NCI-H2107 treated with DMSO at 0.1 percent for 48 hours (cell line): ENCODE measurements at regions not wholly inside any gene's neighbourhood (a gene's known extent, or its start where the extent isn't known, plus 50 kb on each side); places are given as distances from the start of the nearest gene placed in this dataset.
"Not testable (repeated sequence)": the region's sequence is repeated elsewhere in the genome, so short reads cannot be mapped to it uniquely, and the experiment has no call there.

ENCODE experiments used
- DNase-seq: peaks from one replicate; lab custom pipeline; 2025; ENCODE audit not compliant: unreplicated experiment; lab: John Stamatoyannopoulos, UW

- DNase-seq, result no peak
Observed at GRCh38 chr2:116917196-116917595, 897.3 kb upstream of the DDX18 start.

- DNase-seq, result no peak
Observed at GRCh38 chr2:116918574-116918973, 895.9 kb upstream of the DDX18 start.

- no peak for DNase-seq
Observed at GRCh38 chr2:116922414-116922813, 892.1 kb upstream of the DDX18 start.

GRCh38 chr2:116924509-116924908 lies 890.0 kb upstream of the DDX18 start:
- no peak for DNase-seq

- no peak for DNase-seq
Observed at GRCh38 chr2:116935097-116935814, 879.2 kb upstream of the DDX18 start.

GRCh38 chr2:116948258-116948657 lies 866.2 kb upstream of the DDX18 start:
- DNase-seq, result no peak

- DNase-seq, result no peak
Observed at GRCh38 chr2:116949249-116949648, 865.2 kb upstream of the DDX18 start.

- no peak for DNase-seq
Observed at GRCh38 chr2:116952254-116952653, 862.2 kb upstream of the DDX18 start.

GRCh38 chr2:116955646-116956045 lies 858.8 kb upstream of the DDX18 start:
- no peak for DNase-seq

- no peak for DNase-seq
Observed at GRCh38 chr2:116975608-116976007, 838.9 kb upstream of the DDX18 start.

GRCh38 chr2:116979916-116980764 lies 834.4 kb upstream of the DDX18 start:
- DNase-seq, result no peak

GRCh38 chr2:116987447-116987846 lies 827.0 kb upstream of the DDX18 start:
- no peak for DNase-seq

GRCh38 chr2:116988303-116988702 lies 826.2 kb upstream of the DDX18 start:
- DNase-seq, result no peak

GRCh38 chr2:117019357-117019756 lies 795.1 kb upstream of the DDX18 start:
- DNase-seq, result no peak

- no peak for DNase-seq
Observed at GRCh38 chr2:117027646-117028045, 786.8 kb upstream of the DDX18 start.

- DNase-seq, result not testable (repeated sequence)
Observed at GRCh38 chr2:117028708-117029107, 785.8 kb upstream of the DDX18 start.

GRCh38 chr2:117055499-117056375 lies 758.8 kb upstream of the DDX18 start:
- DNase-seq, result no peak

GRCh38 chr2:117056376-117056748 lies 758.1 kb upstream of the DDX18 start:
- DNase-seq, result no peak

- no peak for DNase-seq
Observed at GRCh38 chr2:117057016-117057415, 757.5 kb upstream of the DDX18 start.

GRCh38 chr2:117058366-117058765 lies 756.1 kb upstream of the DDX18 start:
- no peak for DNase-seq

- DNase-seq, result no peak
Observed at GRCh38 chr2:117064021-117064420, 750.5 kb upstream of the DDX18 start.
